Right renal pelvis (tissue), 4 donors: ENCODE measurements at regions not wholly inside any gene's neighbourhood (a gene's known extent, or its start where the extent isn't known, plus 50 kb on each side); places are given as distances from the start of the nearest gene placed in this dataset.
"Not testable (repeated sequence)": the region's sequence is repeated elsewhere in the genome, so short reads cannot be mapped to it uniquely, and the experiment has no call there.

Experiments
- DNase-seq, 4 donors: peaks; one replicate each; pipeline ENCODE4 v3.0.0-alpha.2; 2013; ENCODE audit warnings: low read depth in 4 of 4, low spot score in 3 of 4, missing footprints in 1 of 4

DNA sequence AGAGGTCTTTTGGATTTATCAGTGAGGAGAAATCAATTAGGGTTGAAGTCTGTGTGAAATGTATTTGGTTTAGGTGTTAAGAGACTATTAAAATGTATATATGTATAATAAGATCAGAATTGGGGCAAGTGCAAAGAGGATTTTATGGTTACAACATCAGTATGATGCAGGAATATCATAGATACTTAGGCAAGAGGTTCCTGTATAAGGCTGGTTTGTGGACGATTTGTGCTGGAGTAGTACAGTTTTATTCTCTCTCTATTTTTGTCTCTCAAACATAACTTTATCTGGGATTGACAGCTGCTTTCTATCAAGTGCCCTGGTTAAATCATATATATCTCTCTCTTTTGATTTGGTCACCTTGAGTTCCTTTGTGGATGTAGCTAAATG, 142.5 kb downstream of the CTH start:
- DNase-seq, result no peak

DNA sequence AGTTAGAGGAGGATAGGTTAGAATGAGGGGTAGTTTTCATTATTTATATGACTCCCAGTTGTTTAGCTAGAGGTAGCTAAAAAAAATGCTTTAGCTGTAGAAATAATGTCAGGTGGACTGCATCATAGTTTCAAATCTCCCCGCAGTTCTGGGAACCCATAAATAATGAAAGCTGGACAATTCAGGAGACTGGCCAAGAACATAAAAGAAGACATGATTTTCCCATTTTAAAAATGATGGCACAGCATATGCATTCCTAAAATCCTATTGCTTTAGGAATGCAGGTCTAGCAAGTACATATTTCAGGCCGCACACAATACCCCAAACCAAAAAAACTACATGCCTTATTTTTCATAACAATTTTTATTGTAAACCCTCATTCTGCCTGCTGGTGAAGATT, 143.3 kb downstream of the CTH start:
- no peak for DNase-seq

- no peak for DNase-seq
Measured at GRCh38 chr1:70556541-70556940, 145.5 kb downstream of the CTH start.

- DNase-seq, result no peak
Measured at GRCh38 chr1:70567167-70567566, 156.1 kb downstream of the CTH start.

GRCh38 chr1:70571191-70571590, 160.1 kb downstream of the CTH start:
- no peak for DNase-seq

- no peak for DNase-seq
Measured at GRCh38 chr1:70573317-70573843, 162.3 kb downstream of the CTH start.

DNA sequence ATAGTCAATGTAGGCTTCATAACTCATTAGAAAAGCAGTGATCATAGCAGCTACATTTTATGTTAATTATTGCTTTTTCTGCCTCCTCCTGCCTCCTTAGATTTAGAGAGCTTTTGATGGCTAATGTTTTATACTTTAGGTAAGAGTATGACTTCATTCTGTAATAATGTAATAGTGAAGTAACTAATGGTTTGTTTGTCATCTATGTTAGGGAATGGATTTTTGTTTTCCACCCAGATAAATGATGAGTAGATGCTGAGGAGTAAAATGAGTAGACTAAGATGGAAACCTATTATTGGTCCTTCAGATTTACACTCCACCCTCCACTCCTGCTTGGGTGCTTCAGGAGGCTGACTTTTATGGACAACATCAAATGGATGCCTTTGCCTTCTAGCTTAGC, 170.6 kb downstream of the CTH start:
- no peak for DNase-seq

GRCh38 chr1:70583522-70583921, 172.5 kb downstream of the CTH start:
- DNase-seq, result no peak

DNA sequence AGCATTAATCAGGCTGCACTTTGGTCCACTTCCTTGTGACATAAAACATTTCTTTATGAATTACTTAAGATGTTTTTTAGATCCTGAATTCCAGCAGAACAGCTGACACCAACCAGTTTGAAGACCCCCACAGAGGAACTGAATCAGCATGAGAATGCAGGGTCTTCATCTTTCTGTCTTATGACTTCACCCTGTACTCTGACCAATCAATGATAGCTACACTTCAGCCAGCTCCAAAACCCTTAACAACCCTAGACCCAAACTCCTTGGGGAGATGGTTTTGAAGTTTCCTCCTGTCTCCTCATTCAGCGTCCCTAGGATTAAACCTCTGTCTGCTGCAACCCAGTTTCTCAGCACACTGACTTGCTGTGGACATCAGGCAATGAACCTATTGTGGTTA, 175.0 kb downstream of the CTH start:
- no peak for DNase-seq

- DNase-seq, result no peak
Measured at GRCh38 chr1:70587872-70588366, 176.9 kb downstream of the CTH start.

DNA sequence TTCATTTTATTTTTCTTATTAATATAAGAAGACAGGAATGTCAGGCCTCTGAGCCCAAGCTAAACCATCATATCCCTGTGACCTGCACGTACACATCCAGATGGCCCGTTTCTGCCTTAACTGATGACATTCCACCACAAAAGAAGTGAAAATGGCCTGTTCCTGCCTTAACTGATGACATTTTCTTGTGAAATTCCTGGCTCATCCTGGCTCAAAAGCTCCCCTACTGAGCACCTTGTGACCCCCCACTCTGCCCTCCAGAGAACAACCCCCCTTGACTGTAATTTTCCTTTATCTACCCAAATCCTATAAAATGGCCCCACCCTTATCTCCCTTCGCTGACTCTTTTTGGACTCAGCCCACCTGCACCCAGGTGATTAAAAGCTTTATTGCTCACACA, 182.5 kb downstream of the CTH start:
- DNase-seq, result not testable (repeated sequence)

DNA sequence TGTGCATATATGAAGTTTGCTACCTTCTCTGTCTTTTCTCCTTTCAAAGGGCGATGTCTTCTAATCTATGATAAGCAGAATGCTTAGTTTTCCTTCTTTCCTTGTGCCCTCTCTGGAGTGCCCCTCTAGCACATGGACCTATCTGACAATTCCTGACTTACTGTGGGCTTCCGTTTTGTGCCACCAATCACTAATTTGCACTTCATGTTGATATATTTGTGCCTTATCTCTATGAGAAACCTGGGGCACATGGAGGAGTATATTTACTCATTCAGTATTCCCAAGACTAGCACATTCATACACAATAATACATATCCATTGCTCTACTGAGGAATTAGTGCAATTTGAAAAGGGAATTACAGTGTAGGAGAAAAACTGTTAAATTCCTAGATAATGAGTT, 197.7 kb downstream of the CTH start:
- DNase-seq, result no peak

DNA sequence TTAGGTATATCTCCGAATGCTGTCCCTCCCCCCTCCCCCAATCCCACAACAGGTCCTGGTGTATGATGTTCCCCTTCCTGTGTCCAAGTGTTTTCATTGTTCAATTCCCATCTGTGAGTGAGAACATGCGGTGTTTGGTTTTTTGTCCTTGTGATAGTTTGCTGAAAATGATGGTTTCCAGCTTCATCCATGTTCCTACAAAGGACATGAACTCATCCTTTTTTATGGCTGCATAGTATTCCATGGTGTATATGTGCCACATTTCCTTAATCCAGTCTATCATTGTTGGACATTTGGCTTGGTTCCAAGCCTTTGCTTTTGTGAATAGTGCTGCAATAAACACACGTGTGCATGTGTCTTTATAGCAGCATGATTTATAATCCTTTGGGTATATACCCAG, 199.1 kb downstream of the CTH start:
- not testable (repeated sequence) for DNase-seq

- DNase-seq, result no peak
Measured at GRCh38 chr1:70616946-70617345, 205.9 kb downstream of the CTH start.

DNA sequence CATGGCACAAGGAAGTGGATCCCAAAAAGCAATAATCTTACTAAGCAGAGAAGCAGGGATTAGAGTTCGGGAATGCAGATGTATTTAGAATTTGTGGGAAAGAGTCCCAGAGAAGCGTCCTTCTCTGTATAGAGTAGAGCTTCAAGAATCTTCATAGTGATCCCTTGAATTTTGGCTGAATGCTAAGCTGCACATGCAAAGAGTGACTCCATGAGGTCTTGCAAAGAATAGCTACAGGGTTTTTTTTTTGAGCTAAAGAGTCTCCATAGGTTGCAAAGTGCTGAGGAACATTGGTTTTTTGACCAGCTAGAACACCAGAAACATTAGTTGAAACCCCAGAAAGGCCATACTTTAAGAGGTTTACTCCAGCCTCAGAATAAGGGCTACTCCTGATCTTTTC, 206.7 kb downstream of the CTH start:
- no peak for DNase-seq

DNA sequence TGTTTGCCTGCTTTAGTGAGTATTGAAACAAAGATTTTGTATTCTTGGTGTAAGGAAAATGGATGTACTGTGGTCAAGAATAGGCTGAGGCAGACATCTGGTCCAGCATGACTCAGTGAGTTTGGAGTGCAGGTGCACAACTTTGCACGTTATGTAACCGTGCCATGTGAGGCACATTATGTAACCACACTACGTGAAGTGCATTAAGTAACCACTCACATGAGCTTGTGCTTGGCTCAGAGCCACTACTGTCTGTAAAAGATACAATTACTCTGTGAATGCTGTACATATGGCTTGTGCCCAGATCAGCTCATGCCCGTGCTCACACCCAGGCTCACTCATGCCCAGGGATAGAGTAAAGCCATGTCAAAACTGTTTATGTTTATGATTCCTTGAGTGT, 216.8 kb downstream of the CTH start:
- DNase-seq, result no peak

DNA sequence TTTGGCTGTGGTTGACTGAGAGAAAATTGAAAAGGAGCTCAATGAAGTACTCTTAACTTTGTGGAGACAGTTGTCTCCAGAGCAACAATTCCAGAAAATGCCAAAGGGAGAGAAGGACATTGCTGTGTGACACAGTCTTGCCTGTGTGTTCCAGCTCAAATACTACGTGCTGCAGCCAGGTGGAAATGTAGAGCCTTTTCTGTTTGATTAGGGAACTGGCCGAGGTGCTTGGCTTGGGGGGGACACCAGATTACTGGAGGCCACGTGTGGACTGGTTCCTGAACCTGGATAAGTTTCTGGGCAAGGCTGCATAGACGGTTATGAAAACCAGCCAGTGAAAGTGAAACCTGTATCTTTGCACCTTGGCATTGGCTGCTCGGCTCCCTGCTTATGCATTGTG, 217.9 kb downstream of the CTH start:
- no peak for DNase-seq

GRCh38 chr1:70633004-70633403, 221.9 kb downstream of the CTH start:
- DNase-seq, result no peak

GRCh38 chr1:70635868-70636267, 224.8 kb downstream of the CTH start:
- DNase-seq, result no peak

- DNase-seq, result no peak
Measured at GRCh38 chr1:70641868-70642267, 230.8 kb downstream of the CTH start.

DNA sequence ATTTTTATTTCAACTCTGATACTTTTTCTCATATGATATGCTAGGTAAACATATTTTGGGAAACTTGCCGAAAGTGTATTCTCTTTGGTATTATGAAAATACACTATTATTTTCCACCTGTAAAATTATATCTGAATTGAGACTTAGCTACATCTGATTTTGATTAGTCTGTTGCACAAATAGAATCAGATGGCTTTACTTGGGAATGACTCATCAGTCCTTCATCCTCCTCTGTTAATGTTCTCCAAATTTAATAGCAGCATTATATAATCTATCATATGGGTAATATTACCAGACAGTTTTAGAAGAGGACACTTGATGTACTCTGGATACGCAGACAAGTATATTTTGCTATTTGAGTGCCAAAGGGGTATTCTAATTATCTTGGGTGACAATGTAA, 245.3 kb downstream of the CTH start:
- DNase-seq, result no peak

DNA sequence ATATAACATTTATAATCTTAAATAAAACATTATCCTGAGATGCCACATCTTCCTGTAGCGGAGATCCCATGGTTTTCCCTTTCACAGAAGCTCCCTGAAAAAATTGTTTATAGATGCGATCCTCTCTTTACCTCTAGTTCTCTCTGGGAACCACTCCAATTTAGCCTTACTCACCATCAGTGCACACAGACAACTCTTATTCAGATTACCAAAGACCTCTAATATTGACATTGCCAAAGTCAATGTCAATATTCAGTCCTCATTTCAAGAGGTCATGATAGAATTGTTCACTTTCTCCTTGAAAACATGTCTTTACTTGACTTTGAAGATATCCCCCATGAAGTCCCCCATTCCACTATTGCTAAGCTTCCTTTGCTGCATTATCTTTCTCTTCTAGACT, 248.8 kb downstream of the CTH start:
- no peak for DNase-seq

DNA sequence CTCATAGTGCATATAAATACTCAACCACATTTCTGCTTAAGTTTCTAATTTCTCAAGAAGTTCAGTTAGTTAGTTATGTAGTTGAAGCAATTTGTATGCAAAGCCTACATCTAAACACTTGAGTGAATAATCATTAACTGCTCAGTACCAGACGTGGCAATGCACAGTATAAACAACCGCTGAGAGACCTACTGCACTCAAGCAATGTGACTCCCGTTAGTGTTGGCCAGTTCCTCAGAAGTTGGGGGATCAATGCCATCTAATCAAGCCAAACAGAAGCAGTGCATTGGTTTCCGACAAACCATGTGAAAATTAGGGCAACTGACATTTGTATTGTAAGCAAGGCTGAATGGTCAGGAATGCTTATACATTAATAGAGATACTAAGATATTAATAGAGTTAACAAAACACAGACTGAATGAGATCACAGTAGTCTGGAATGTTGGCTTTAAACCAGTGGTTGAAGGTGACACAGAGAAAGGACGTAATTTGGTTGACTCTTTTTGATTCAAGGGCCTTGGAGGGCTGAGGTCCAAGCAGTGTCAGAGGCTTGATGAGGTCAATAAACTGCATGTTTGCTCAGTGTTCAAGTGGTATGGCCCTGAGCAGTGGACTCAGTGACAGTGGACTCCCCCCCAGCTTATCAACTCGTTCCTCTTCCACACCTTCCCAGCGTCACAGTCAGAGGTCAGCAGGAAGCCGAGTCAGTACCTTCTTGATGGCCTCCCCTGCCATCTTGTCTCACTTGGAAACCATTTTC, 255.5 kb downstream of the CTH start:
- no peak for DNase-seq
